ENCODE measurements at regions not wholly inside any gene's neighbourhood (a gene's known extent, or its start where the extent isn't known, plus 50 kb on each side); places are given as distances from the start of the nearest gene placed in this dataset.

DNA sequence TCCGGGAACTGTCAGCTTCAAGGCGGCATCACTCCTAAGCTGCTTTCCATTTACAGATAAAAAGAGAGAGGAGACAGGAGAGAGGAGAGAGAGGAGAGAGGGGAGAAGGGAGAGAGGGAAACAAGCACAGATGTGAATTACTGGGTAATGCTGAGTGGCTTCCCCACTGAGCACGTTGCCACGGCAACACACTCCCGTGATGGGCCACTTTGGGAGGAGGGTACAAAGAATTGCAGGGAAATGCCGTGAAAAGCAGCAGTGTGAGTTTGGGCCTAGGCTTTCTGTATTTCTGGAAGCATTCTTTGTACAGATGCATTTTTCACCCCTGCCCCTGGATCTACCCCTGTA is 128.0 kb upstream of the IRF2BP2 start:
- no peaks in the 10 kb centered on the region; the same call in 1 of the 2 replicates for H3K9me3 ChIP-seq (ENCODE audit: control insufficient read depth, insufficient read depth, low read length)
- no peak for DNase-seq (ENCODE audit: low read depth, low spot score)
- H3K27ac ChIP-seq (ENCODE audit: low read depth, low read length), result no peak overlapping the region
- ChIA-PET POLR2A (no interaction called here), CTCF (no interaction called here)
- TF ChIP-seq, protein P1, sequence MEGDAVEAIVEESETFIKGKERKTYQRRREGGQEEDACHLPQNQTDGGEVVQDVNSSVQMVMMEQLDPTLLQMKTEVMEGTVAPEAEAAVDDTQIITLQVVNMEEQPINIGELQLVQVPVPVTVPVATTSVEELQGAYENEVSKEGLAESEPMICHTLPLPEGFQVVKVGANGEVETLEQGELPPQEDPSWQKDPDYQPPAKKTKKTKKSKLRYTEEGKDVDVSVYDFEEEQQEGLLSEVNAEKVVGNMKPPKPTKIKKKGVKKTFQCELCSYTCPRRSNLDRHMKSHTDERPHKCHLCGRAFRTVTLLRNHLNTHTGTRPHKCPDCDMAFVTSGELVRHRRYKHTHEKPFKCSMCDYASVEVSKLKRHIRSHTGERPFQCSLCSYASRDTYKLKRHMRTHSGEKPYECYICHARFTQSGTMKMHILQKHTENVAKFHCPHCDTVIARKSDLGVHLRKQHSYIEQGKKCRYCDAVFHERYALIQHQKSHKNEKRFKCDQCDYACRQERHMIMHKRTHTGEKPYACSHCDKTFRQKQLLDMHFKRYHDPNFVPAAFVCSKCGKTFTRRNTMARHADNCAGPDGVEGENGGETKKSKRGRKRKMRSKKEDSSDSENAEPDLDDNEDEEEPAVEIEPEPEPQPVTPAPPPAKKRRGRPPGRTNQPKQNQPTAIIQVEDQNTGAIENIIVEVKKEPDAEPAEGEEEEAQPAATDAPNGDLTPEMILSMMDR (IDR thresholded peaks at IDR 0.05; ENCODE audit: low read depth, low read length), result no peak
- H3K27me3 ChIP-seq (ENCODE audit: control insufficient read depth, insufficient read depth, low read length), result no peaks in the 10 kb centered on the region
- H3K4me3 ChIP-seq (ENCODE audit: low read depth, low read length), result no peak overlapping the region

DNA sequence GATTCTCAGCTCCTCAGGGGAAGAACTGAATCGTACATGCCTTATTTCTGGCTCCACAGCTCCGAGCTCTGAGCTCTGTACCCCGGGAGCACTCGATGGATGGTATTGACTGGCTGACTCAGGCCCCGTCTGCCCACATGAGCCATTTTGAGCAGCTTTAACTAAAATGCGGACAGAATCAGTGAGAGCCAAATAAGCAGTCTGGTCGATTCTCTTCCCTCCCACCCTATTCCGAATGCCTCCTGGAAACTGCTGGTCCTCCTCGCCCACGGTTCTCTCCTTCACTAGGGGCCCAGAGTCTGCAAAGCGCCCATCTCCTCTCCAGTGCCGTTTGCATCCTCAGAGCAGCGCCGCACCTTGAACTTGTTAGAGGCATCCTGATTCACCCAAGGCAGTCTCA is 125.9 kb upstream of the IRF2BP2 start:
- no peak for DNase-seq (ENCODE audit: low read depth, low spot score)
- POLR2A ChIA-PET, result no interaction called here
- Histone ChIP-seq H3K9me3 (ENCODE audit: control insufficient read depth, insufficient read depth, low read length) (no peaks in the 10 kb centered on the region; the same call in 1 of the 2 replicates), H3K27me3 (ENCODE audit: control insufficient read depth, insufficient read depth, low read length) (no peaks in the 10 kb centered on the region), H3K4me3 (ENCODE audit: low read depth, low read length) (no peak overlapping the region), H3K27ac (ENCODE audit: low read depth, low read length) (no peak overlapping the region)
- TF ChIP-seq, protein P1 (IDR thresholded peaks at IDR 0.05; ENCODE audit: low read depth, low read length), result no peak
- CTCF ChIA-PET, result no interaction called here

DNA sequence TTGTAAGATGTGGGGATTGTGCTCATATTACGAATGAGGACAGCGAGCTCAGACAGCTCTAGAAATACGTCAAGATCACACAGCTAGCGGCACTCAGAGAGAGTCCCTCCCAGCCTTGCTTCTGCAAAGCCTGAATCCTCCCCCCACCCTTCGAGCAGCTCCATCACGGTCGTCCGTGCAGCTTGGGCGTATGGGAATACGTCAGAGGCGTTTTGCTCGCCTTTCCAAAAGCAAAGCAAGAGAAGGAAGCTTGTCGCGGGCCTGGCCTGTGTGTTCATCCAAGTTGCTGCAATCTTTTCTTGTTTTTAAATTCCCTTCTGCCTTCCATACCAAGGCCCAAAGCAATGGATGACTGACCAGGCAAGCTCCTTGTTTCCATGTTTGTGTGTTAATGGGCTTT is 125.5 kb upstream of the IRF2BP2 start:
- DNase-seq (ENCODE audit: low read depth, low spot score), result no peak
- Histone ChIP-seq H3K27me3 (ENCODE audit: control insufficient read depth, insufficient read depth, low read length) (no peaks in the 10 kb centered on the region), H3K27ac (ENCODE audit: low read depth, low read length) (no peak overlapping the region), H3K9me3 (ENCODE audit: control insufficient read depth, insufficient read depth, low read length) (no peaks in the 10 kb centered on the region; the same call in 1 of the 2 replicates), H3K4me3 (ENCODE audit: low read depth, low read length) (no peak overlapping the region)
- ChIA-PET POLR2A (no interaction called here), CTCF (no interaction called here)
- TF ChIP-seq, protein P1 (IDR thresholded peaks at IDR 0.05; ENCODE audit: low read depth, low read length), result no peak

DNA sequence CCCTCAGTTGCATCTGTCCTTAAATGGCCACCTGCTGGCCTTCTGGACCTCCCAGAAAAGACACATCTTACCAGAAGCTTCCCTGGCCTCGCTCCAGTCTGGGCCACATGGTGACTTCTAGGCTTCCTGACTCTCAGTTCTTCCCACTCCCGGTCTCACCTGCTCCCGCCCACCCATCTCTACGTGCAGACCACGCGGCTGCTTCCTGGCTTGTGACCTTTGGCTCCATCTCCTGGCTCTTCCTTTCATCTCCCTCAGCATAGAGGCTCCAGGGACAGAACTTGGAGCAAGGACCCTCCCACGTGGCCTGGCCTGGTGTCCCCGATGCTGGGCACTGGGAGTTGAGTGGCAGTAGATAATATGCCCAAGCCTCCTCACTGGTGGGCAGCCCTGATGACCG is 124.9 kb upstream of the IRF2BP2 start:
- H3K9me3 ChIP-seq (ENCODE audit: control insufficient read depth, insufficient read depth, low read length), result no peaks in the 10 kb centered on the region; the same call in 1 of the 2 replicates
- DNase-seq (ENCODE audit: low read depth, low spot score), result no peak
- TF ChIP-seq, protein P1 (IDR thresholded peaks at IDR 0.05; ENCODE audit: low read depth, low read length), result no peak
- H3K4me3 ChIP-seq (ENCODE audit: low read depth, low read length), result no peak overlapping the region
- no peaks in the 10 kb centered on the region for H3K27me3 ChIP-seq (ENCODE audit: control insufficient read depth, insufficient read depth, low read length)
- no peak overlapping the region for H3K27ac ChIP-seq (ENCODE audit: low read depth, low read length)
- CTCF ChIA-PET, result interaction anchor here (1.0 kb wide), 1 partner anchor 236 kb away, joined by 3 read pairs; no protein-coding TSS in a partner anchor
- POLR2A ChIA-PET, result no interaction called here

DNA sequence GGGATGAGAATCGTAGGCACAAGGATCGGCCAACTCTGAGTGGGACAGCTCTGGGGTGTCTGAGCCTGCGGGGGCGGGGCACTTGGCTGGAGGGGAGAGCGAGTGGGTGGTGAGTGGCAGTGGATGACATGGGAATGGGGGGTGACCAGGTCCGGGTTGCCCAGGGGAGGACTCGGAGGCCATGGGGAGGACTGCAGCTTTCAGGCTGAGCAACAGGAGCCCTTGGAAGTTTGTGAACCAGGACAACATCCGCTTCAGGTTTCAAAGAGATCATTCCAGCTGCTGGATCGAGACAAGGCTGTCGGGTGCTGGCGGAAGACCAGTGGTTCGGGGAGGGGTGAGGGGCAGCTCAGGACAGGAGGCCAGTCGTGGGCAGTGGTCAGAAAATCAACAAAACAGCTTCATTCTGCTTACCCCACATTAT is 124.4 kb upstream of the IRF2BP2 start:
- Histone ChIP-seq H3K27me3 (ENCODE audit: control insufficient read depth, insufficient read depth, low read length) (no peaks in the 10 kb centered on the region), H3K9me3 (ENCODE audit: control insufficient read depth, insufficient read depth, low read length) (no peaks in the 10 kb centered on the region; the same call in 1 of the 2 replicates), H3K27ac (ENCODE audit: low read depth, low read length) (peak overlapping the region; percentile 21), H3K4me3 (ENCODE audit: low read depth, low read length) (no peak overlapping the region)
- DNase-seq (ENCODE audit: low read depth, low spot score), result no peak
- TF ChIP-seq, protein P1 (IDR thresholded peaks at IDR 0.05; ENCODE audit: low read depth, low read length), result no peak
- ChIA-PET POLR2A (no interaction called here), CTCF (interaction anchor here (1.0 kb wide), 1 partner anchor 235 kb away, joined by 3 read pairs; no protein-coding TSS in a partner anchor)

Measured in AG04450 (cell line).